ENCODE measurements at regions not wholly inside any gene's neighbourhood (a gene's known extent, or its start where the extent isn't known, plus 50 kb on each side); places are given as distances from the start of the nearest gene placed in this dataset.

GRCh38 chr9:36451949-36452348 lies 51.9 kb upstream of the RNF38 start:
- Mint-ChIP-seq H3K9me3 (ENCODE audit: unreplicated experiment) (no peaks in the 10 kb centered on the region), H3K36me3 (ENCODE audit: low read depth, unreplicated experiment) (no peaks in the 10 kb centered on the region), H3K4me3 (ENCODE audit: unreplicated experiment) (peak overlapping the region; percentile 47), H3K27ac (ENCODE audit: unreplicated experiment) (no peak overlapping the region), H3K27me3 (ENCODE audit: unreplicated experiment) (no peaks in the 10 kb centered on the region), H3K4me1 (ENCODE audit: unreplicated experiment) (peaks cover 8% of the 10 kb centered on the region)
- DNase-seq (ENCODE audit: low spot score), result no peak
- no peak for TF ChIP-seq CTCF (IDR thresholded peaks at IDR 0.05; ENCODE audit: unreplicated experiment)

- TF ChIP-seq CTCF (IDR thresholded peaks at IDR 0.05; ENCODE audit: unreplicated experiment), result peak; percentile 66
- Mint-ChIP-seq H3K36me3 (ENCODE audit: low read depth, unreplicated experiment) (peaks cover 2% of the 10 kb centered on the region), H3K27ac (ENCODE audit: unreplicated experiment) (no peak overlapping the region), H3K27me3 (ENCODE audit: unreplicated experiment) (no peaks in the 10 kb centered on the region), H3K4me1 (ENCODE audit: unreplicated experiment) (peaks cover 3% of the 10 kb centered on the region), H3K9me3 (ENCODE audit: unreplicated experiment) (no peaks in the 10 kb centered on the region), H3K4me3 (ENCODE audit: unreplicated experiment) (no peak overlapping the region)
- DNase-seq (ENCODE audit: low spot score), result peak; percentile 16
Measured at GRCh38 chr9:36450110-36450732, 50.2 kb upstream of the RNF38 start.

Data from endothelial cell (in vitro differentiated cells).